ENCODE measurements at regions not wholly inside any gene's neighbourhood (a gene's known extent, or its start where the extent isn't known, plus 50 kb on each side); places are given as distances from the start of the nearest gene placed in this dataset.

- H3K4me1 ChIP-seq (replicated peaks in 1 of 4; ENCODE audit: control insufficient read depth in 3 of 4, insufficient read depth in 4 of 4, low read length in 3 of 4): peaks cover 11 to 45% (median 25%) of the 10 kb centered on the region in 4 experiments
- no peak overlapping the region for H4K91ac ChIP-seq (replicated peaks; ENCODE audit: insufficient read length, low read length)
- H4K20me1 ChIP-seq (replicated peaks in 1 of 2; ENCODE audit: control insufficient read depth in 1 of 2, insufficient read depth in 2 of 2, low read length in 2 of 2): no peaks in the 10 kb centered on the region
- no peaks in the 10 kb centered on the region for H3K23me2 ChIP-seq (ENCODE audit: low read depth, low read length)
- no peak overlapping the region for H3K56ac ChIP-seq (replicated peaks; ENCODE audit: insufficient read length, low read depth, low read length)
- no peak overlapping the region for H2BK120ac ChIP-seq (replicated peaks; ENCODE audit: low read depth, low read length)
- peaks cover 0 to 31% (median 21%) of the 10 kb centered on the region in 4 experiments; a peak in 5 of 7 replicates for H3K27me3 ChIP-seq (replicated peaks in 1 of 4; ENCODE audit: control insufficient read depth in 3 of 4, extremely low read depth in 1 of 4, insufficient read depth in 3 of 4, low read length in 3 of 4)
- H2BK15ac ChIP-seq (ENCODE audit: low read length): peak overlapping the region; percentile 88; the same call in 1 of the 2 replicates
- H3K4me2 ChIP-seq (ENCODE audit: insufficient read depth in 1 of 2, low read depth in 2 of 2, low read length in 2 of 2): no peak overlapping the region
- no peak overlapping the region for H3K4me3 ChIP-seq (ENCODE audit: extremely low read depth in 1 of 4, insufficient read depth in 2 of 4, low read depth in 3 of 4, low read length in 4 of 4)
- no peaks in the 10 kb centered on the region for H3K79me2 ChIP-seq (ENCODE audit: control insufficient read depth in 1 of 2, insufficient read depth in 2 of 2, low read length in 2 of 2)
- no peaks in the 10 kb centered on the region for H3K36me3 ChIP-seq (ENCODE audit: control insufficient read depth in 2 of 4, insufficient read depth in 4 of 4, low read length in 3 of 4)
- H4K8ac ChIP-seq (ENCODE audit: extremely low read depth, insufficient read depth, low read length): no peak overlapping the region
- H3K23ac ChIP-seq (ENCODE audit: insufficient read length): no peak overlapping the region
- no peaks in the 10 kb centered on the region for H3K79me1 ChIP-seq (ENCODE audit: low read depth, low read length)
- no peak overlapping the region for H2AFZ ChIP-seq (ENCODE audit: low read length)
- no peak overlapping the region for H3K4ac ChIP-seq (replicated peaks; ENCODE audit: insufficient read length, low read depth, low read length)
- peak in 1 of 2 experiments; percentile 38 for DNase-seq (ENCODE audit: low read depth in 1 of 2, low spot score in 2 of 2)
- no peaks in the 10 kb centered on the region for H3K9me3 ChIP-seq (ENCODE audit: insufficient read depth in 2 of 2, low read depth in 1 of 2, low read length in 1 of 2)
- no peak overlapping the region for H3K14ac ChIP-seq (ENCODE audit: insufficient read length)
- 87% methylated on average over 19 of the region's 20 CpGs; no CpG with 5 or more reads in 1 of the 2 experiments for WGBS, 2 experiments (ENCODE audit: extremely low coverage in 1 of 2, insufficient coverage in 1 of 2, insufficient read length in 1 of 2, insufficient replicate concordance in 2 of 2, low coverage in 1 of 2, low lambda C conversion rate in 2 of 2, missing lambda C conversion rate in 1 of 2)
- H2BK5ac ChIP-seq (ENCODE audit: low read depth, low read length): no peak overlapping the region
- H3K18ac ChIP-seq (ENCODE audit: extremely low read depth, low read length): no peak overlapping the region; the same call in 1 of the 2 replicates
- FAIRE-seq: no peak
- ChIA-PET CTCF (ENCODE audit: partially characterized antibody) (interaction anchor here (0.6 to 1.6 kb wide), 8 partner anchors 38 to 119 kb away, joined by 3 to 8 read pairs (median 4); no protein-coding TSS in a partner anchor), POLR2A (ENCODE audit: partially characterized antibody) (no interaction called here)
- no peak overlapping the region for H3K27ac ChIP-seq (ENCODE audit: low read depth, low read length)
- peak overlapping the region; percentile 72; the same call in 1 of the 2 replicates for H2BK20ac ChIP-seq (ENCODE audit: low read length)
- no peak overlapping the region for H3K9ac ChIP-seq (replicated peaks in 1 of 4; ENCODE audit: extremely low read depth in 1 of 4, low read depth in 3 of 4, low read length in 3 of 4)
- H2BK12ac ChIP-seq (ENCODE audit: low read depth, low read length): peak overlapping the region; percentile 68; the same call in 1 of the 2 replicates
- 0 out of 2 replicates have a peak overlapping the region, but pooled peaks have one; percentile 55 for H2AK5ac ChIP-seq (ENCODE audit: low read depth, low read length)
- no peak overlapping the region for H4K5ac ChIP-seq (ENCODE audit: insufficient read length, low read depth, low read length)
- TF ChIP-seq HDAC6 (IDR thresholded peaks at IDR 0.05; ENCODE audit: low read depth, low read length) (no peak), CTCF (IDR thresholded peaks at IDR 0.05; ENCODE audit: control extremely low read depth in 1 of 3, insufficient read depth in 1 of 3, low read depth in 1 of 3, low read length in 3 of 3) (no peak), CTBP2 (IDR thresholded peaks at IDR 0.05; ENCODE audit: borderline replicate concordance, insufficient read depth, insufficient read length, low read length) (no peak), KDM5A (IDR thresholded peaks at IDR 0.05; ENCODE audit: low read length) (no peak), POLR2A (IDR thresholded peaks at IDR 0.05; ENCODE audit: control extremely low read depth in 1 of 2, low read depth in 2 of 2, low read length in 2 of 2) (no peak), JUND (IDR thresholded peaks at IDR 0.05; ENCODE audit: low read length) (no peak), BRCA1 (IDR thresholded peaks at IDR 0.05; ENCODE audit: low read depth, low read length) (no peak), ZNF274 (IDR thresholded peaks at IDR 0.05; ENCODE audit: borderline replicate concordance, extremely low read depth, low read length) (no peak), KDM4A (IDR thresholded peaks at IDR 0.05; ENCODE audit: low read depth, low read length, severe bottlenecking) (no peak)
Measured at GRCh38 chr2:120431386-120432292, 85.7 kb downstream of the INHBB start.
